ENCODE measurements at regions not wholly inside any gene's neighbourhood (a gene's known extent, or its start where the extent isn't known, plus 50 kb on each side); places are given as distances from the start of the nearest gene placed in this dataset.
A peak's percentile ranks its signal among the peaks of the same experiment; 100 is the strongest.

DNA sequence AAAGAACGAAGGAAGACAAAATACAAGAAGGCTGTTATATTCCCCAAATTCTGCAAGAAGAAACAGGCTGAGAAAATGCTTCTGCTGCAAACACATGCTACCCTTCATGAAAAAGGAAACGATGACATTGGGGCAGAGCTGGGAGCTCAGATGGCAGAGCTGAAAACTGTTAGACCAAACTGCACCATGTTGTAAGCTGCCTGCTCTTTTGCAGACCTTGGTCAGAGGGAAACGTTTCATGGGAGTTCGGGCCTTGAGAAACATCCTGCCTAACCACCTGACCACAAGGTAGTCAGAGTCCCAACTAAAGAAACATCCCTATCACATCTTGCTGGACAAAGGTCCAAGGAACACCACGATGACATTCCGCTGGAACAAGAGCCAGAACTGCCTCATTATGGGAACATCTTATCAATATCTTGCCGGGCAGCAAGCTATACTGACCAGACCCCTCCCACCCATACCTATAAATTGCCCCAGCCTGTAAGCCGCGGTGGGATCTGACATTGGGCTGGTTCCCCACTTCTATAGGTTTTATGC lies 110.7 kb upstream of the CTSC start:
- no peak for DNase-seq (ENCODE audit: low spot score)

DNA sequence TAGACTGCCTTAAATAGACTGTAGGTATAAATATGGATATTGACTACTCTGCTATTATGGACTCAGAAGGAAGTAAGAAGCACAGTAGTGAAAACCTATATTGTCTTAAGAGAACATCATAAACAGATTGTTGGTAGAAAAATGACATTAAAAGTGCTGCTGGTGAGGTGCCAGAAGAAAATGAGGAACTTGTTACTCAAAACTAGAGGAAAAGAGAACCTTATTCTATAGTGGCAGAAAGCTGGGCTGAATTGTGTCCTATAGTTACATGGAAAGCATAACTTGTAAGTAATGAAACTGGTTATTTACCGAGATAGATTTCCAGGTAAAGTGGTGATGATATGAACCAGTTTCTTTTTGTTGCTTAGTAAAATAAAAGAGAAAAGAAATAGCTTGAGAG lies 109.7 kb upstream of the CTSC start:
- no peak for DNase-seq (ENCODE audit: low spot score)

DNA sequence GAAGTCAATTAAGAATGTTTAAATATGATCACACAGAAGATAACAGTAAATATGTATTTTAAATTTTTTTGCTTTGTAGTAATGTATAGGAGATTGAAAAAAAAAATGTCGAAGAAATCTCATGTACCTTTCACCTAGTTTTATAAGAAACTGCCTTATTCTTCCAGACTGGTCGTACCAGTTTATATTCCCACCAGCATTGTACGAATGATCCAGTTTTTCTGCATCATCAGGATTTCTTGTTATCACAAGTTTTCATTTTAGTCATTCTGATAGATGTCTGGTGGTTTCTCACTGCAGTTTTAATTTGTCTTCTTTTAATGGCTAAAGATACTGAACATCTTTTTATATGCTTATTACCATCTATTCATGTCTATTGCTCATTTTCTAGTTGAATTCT lies 101.8 kb upstream of the CTSC start:
- DNase-seq (ENCODE audit: low spot score) = no peak

DNA sequence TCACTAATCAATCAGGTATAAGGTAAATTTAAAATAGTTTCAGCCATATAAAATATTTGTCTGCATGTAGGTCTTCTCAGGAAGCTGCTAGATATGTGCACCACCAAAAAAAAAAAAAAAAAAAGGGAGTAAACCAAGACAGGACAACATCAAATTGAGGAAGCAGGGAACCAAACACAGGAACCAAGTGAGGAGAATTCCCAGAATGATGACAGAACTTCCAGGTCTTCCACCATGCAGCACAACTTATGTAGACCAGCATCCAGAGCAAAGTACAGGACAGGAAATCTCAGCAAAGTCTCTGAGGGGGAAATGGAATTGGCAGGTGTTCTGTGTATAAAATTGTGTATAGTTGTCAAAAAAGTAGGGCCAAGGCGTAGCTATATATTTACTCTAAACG lies 101.2 kb upstream of the CTSC start:
- no peak for DNase-seq (ENCODE audit: low spot score)

DNA sequence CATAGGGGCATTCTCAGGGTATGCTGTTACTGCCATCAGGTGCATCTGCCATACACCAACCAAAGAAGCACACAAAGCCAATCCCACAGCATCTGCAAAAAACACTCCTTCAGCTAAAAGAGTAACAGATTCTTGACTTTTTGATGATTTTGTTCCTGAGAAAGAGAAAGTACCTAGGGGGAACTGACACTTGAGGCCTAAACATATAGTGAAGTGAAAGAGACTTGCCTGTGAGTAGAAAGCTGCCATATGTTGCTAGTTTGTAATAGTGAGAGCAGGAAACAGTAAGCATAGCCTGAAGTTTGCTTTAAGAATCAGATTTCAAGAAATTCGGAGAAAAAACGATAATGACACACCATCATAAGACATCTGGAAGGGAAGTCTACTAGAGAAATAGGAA lies 97.9 kb upstream of the CTSC start:
- no peak for DNase-seq (ENCODE audit: low spot score)

DNA sequence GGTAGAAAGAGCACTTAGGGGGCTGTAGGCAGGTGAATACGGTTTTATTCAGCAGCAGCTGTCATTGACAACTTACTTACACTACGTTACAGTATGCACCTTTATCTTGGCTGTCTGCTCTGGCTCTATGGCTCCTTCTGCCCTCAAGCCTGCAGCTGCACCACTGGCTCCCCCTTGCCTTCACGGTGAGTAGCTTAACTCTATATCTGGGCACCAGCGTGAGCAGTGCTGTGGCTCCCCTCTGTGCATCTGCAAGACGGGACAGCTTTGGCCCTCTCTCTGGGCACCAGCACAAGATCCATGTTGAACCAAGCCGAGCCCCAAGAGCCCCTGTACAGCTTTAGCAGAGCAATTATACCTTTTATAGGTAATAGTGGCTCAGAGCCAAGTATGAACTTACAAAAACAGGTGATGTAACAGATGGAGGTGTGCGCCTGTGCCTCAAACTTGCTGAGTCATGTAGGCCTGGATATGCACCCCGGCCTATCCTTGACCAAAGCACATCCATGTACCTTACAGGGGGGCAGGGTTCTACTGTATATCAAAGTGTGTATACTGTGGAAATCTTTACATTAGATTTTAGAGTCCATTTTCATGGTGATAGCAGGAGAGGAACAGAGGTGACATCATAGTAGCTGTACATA lies 96.9 kb upstream of the CTSC start:
- no peak for DNase-seq (ENCODE audit: low spot score)

DNA sequence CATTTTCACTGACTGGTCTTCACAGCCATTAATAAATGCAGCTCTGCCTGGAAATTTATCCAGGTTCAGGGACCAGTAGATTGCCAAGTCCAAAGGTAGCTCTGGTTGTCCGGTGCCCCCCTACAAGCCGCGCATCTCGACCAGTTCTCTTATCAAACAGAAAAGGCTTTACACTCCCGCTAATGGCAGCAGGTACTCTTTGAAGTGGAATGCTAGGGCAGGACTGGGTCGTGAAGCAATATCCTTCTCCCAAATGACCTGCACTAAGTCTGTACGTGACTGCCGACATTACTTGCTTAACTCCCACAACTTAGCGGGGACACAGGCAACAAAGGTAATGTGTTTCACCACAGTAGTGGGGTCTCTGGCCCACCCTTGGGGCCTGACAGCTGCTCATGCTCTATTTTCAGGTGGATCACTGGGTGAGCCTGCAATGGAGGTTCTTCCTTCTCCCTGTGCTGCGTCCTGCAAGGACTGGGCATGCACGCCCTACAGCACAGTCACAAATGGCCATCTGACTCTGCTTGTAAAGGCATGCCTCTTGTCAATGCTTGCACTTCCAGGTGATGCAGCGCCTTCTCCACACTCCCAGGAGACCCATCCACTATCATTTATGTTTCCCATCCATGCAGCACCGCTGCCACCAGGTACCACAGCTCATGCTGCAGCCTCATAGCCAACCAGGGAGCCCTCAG lies 96.1 kb upstream of the CTSC start:
- no peak for DNase-seq (ENCODE audit: low spot score)

DNA sequence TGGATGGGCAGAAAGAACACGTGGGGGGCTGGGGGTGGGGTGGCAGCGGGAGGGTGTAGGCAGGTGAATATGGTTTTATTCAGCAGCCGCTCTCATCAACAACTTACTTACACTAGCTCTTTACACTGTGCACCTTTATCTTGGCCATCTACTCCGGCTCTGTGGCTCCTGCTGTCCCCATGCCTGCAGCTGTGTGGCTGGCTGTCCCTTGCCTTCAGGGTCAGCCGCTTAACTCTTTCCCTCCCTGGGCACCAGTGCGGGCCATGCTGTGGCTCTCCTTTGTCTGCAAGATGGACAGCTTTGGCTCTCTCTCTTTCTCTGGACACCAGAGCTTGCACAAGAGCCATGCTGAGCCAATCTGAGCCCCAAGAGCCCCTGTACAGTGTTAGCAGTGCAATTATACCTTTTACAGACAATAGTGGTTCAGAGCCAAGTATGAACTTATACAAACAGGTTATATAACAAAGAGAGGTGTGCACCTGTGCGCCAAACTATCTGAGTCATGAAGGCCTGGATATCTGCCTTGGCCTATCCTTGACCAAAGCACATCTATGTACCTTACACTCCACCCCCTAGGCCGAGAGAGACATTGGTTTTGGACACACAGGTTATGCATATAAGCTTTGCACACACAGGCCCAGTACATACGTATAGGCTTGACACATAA lies 94.3 kb upstream of the CTSC start:
- no peak for DNase-seq (ENCODE audit: low spot score)

DNA sequence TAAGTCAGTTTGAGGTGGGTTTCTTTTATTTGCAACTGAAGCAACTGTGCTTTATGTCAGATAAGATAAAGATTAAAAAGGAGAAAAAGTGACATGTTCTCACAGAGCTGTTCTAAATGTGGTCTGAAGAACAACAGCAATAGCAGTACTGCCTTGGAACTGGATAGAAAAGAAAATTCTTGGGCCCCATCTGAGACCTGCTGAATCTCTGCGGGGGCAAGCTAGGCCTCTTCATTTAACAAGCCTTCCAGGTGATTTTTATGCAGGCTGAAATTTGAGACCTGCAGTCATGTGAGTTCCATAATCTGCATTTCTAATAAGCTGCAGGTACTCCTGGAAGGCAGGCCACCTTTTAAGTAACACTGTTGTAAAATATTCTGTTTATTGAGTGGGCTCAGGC lies 91.4 kb upstream of the CTSC start:
- no peak for DNase-seq (ENCODE audit: low spot score)

DNA sequence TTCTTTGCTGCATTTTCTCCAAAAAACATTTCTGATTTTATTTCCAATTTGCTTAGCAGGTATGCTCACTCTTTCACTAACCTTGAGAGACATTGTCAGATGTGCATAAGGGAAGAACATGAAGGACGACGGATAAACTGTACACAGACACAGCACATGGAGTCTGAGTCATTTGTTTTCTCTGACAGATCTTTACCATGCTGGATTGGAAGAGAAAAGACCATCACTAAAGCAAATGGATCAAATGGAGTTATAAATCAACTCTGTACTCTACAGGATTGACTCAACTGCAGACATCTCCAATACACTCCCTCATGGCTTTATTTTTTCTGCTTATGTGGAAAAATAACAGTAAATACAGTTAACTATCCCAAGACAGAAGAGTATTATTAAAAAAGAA lies 90.2 kb upstream of the CTSC start:
- no peak for DNase-seq (ENCODE audit: low spot score)

DNA sequence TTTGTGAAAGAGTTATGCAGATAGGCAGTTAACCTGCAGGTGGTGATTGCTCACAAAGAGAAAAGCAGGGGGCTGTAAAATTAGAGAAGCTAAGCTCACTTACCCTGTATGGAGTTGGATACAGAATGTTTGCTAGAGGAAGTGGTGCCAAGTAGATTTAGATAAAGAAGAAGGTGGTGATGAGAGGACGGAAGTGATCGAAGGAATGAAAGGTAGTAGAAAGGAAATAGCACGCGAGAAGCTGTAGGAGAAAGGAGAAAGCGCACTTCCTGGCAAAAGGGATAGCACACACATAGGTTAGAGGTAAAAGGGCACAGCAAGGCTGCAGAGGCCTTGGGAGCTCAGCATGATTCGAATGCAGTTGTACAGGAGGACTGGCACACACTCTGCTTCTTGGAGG lies 87.3 kb upstream of the CTSC start:
- no peak for DNase-seq (ENCODE audit: low spot score)

DNA sequence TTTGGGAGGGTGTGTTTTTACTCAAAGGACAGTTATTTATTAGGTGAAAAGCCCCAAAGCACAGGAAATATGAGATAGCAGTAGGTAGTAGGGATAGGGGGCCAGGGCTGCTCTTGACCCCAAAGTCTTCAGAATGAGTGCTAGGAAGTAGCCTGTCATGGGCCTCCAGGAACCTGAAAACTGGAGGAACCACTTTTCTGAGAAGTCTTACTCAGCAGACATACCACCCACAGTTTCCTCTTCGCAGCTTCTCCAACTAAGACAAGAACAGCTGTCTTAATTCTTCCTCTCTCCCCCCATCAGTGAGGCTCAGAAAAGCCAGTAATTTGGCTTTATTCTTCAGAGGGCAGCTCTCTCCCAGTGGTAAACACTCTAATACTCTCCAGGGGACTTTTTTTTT lies 84.0 kb upstream of the CTSC start:
- no peak for DNase-seq (ENCODE audit: low spot score)

DNA sequence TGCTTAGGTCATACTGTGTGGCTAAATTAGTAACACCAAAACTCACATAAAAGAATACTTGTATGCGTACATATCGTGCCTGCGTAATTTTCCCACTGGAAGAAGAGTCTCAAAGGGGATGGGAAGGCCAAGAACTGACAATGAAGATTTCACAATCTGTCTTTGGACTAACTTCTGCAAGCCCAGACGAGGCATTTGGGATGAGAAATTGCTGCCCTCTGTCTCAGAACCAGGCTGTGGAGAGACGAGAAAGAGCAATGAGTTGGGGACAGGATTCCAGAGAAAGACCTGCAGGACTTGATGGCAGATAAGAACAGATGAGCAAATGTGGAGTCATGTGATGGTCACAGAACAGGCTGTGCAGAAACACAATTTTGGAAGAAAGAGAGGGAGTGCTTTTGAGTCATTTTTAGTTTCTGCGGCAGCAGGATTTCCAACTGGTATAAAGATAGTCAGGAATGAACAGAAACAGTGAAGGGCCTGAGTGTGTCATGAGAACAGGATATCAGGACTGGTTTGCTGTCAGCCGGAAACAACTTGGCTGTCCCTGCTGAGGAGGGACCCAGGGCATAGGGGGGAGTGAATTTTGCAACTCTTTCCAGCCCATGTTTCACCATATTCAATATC lies 82.7 kb upstream of the CTSC start:
- peak; percentile 43 for DNase-seq (ENCODE audit: low spot score)

DNA sequence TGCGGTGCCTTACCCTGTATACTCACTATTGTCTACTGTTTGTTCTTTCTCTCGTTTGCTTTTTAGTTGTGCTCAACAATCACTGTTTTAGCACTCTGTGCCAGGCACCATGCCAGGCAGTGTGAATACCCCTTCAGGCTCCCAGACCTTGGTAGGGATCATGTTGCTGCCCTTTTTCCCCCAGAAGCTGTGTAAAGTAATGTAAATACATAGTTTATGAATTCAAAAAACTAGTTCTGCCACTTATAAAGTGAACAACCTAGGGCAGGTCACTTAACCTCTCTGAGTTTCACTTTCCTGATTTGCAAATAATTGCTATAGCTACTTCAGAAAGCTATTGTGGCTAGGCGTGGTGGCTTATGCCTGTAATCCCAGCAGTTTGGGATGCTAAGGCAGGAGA lies 81.0 kb upstream of the CTSC start:
- no peak for DNase-seq (ENCODE audit: low spot score)

DNA sequence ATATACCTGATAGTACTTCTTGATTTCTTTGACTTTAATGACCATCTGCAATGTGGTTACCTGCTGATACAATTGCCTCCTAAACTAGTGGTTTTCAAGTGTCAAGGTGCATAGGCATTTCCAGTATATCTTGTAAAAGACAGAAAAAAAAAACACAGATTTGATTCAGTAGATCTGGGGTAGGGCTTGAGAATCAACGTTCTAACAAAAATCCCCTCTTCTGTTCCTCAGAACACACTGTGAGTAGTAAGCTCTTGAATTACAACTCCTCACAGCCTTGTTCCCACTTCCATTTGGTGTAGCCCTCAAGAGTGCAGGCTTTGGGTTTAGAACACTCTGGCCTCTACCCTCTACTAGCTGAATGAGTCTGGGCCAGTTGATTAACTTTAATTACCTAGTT lies 78.0 kb upstream of the CTSC start:
- DNase-seq (ENCODE audit: low spot score) = no peak

DNA sequence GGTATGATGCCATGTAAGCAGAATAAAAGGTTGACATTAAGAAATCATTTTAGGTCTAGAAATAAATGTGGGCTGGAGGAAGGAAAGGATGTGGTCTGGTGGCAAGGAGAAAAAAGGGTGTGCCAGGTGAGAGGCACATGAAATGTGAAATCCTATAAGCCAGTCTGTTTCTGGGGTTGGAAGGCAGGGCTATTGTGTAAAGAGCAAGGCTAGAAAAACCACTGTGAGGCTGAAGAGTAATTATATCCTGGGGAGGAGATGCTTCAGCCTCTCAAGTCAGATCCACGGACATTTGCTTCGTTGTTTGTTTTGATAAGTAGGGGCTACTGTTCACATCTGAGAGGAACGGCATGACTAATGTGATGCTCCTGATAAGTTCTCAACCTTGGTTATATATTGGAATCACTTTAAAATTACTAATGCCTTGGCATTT lies 77.5 kb upstream of the CTSC start:
- no peak for DNase-seq (ENCODE audit: low spot score)

DNA sequence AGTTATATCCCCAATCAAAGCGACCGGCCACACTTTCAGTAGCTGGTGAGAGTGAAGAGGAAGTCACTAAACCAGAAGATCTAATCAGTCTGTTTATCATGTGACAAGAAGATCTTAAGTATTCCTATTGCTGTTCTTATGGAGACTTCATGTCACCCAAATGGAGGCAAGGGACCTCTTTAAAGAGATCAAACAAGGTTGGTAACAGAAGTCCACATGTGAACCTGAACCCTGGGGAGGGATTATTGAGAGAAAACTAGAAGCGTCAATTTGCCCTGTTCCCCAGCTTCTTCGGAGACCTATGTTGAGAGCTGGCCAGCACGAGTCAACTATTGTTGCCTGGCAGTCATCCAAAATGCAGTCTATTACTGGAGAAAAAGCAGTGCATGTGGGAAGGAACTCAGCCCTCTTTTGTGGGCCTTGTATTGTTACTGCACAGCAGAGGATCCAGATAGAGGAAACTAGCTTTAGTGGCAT lies 76.9 kb upstream of the CTSC start:
- no peak for DNase-seq (ENCODE audit: low spot score)

DNA sequence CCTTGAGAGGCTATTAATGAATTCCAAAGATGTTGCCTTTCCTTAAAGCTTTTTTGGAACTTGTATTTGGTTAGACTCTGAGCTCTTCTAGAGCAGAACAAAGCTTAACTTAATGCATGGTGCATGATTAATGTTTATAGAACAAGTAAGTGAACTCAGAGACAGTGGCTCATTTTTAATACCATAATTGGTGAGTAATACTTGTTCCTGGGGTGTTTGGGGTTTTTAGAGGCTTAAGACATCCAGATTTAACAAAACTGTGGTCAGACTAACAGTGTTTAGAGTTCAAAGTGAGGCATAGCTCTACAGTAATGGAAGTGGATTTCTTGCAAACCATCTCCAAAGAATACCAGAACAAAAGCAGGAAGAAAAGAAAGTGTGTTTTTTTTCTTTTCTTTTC lies 73.7 kb upstream of the CTSC start:
- DNase-seq (ENCODE audit: low spot score) = no peak

DNA sequence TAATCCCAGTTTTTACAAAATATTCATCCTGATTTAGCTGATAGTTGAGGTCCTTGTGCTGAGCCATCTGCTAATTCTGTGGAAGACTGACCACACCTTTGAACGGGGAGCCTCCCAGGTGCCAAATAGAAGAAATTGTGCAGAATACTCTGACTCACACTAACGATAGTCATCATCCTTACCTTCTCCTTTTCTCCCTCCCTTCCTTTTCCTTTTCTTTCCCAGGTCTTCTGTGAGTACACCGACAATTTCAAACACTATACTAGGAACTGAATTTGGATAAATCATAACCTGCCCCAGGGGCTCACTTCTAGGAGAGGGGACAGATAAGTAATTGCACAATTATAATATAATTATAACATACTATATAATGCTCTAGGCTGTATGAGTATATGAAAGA lies 73.1 kb upstream of the CTSC start:
- no peak for DNase-seq (ENCODE audit: low spot score)

DNA sequence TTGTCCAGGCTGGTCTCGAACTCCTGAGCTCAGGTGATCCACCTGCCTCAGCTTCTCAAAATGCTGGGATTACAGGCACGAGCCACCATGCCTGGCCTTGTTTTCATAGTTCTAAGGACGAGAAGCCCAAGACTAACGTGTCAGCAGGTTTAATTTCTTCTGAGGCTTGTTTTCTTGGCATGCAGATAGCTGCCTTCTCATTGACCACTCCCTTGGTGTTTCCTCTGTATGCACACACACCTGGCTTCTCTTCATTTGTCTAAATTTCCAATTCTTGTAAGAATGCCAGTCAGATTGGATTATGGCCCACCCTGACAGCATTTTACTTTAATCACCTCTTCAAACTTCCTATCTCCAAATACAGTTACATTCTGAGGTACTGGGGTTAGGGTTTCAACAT lies 72.5 kb upstream of the CTSC start:
- no peak for DNase-seq (ENCODE audit: low spot score)

DNA sequence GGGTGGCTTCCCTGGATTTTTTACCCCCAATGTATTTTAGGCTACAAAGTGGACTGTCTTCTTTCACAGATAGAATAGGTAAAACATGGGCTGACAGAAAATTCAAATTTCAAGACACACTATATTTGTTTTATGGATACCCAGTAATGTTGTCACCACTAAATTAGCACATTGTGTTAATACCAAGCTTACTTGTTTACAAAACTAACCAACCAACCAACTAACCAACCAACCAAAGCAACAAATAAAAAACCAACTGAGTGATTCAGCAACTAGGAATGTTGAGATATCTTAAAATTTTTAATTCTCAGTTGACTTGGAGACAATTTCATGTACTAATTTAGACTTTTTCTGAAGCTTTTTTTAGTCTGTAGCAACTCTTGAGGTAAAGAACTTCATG lies 69.3 kb upstream of the CTSC start:
- DNase-seq (ENCODE audit: low spot score) = no peak

DNA sequence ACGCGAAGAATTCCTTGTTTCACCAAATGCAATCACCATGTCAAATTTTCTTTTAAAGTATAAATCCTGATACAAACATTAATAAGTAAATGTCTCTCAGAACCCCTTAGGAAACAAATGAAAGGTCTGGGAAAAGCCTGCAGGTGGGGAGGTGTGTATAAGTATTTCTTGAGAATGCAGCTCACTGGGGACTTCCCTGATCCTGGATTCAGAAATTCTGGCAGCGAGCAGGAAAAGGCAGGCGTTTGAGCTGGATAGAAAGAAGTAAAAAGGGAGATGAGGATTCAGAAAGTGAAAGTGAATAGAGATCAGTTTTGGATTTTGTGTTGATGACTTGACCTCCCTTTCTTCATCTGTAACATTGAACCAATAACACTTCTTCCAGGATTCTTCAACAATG lies 68.3 kb upstream of the CTSC start:
- DNase-seq (ENCODE audit: low spot score) = no peak
